ENCODE measurements at regions not wholly inside any gene's neighbourhood (a gene's known extent, or its start where the extent isn't known, plus 50 kb on each side); places are given as distances from the start of the nearest gene placed in this dataset.

- TF ChIP-seq PKNOX1 (IDR thresholded peaks at IDR 0.05) (peak; percentile 58), CTBP1 (IDR thresholded peaks at IDR 0.05; ENCODE audit: borderline replicate concordance) (no peak), ARNT (IDR thresholded peaks at IDR 0.05) (no peak), TARDBP (IDR thresholded peaks at IDR 0.05) (no peak), SP1 (IDR thresholded peaks at IDR 0.05) (no peak), ZNF384 (IDR thresholded peaks at IDR 0.05) (peak; percentile 92), SUZ12 (IDR thresholded peaks at IDR 0.05) (no peak), ELF4 (IDR thresholded peaks at IDR 0.05) (no peak), FOXM1 (IDR thresholded peaks at IDR 0.05; ENCODE audit: borderline replicate concordance) (no peak), LEF1 (IDR thresholded peaks at IDR 0.05; ENCODE audit: borderline replicate concordance) (no peak), BHLHE40 (IDR thresholded peaks at IDR 0.05; ENCODE audit: borderline replicate concordance) (no peak), FOXK2 (IDR thresholded peaks at IDR 0.05) (no peak), FOXA1 (IDR thresholded peaks at IDR 0.05) (no peak), NFRKB (IDR thresholded peaks at IDR 0.05) (no peak), L3MBTL2 (conservative IDR thresholded peaks at IDR 0.05) (no peak), HDGF (IDR thresholded peaks at IDR 0.05; ENCODE audit: borderline replicate concordance) (no peak)
- peak; percentile 14 for DNase-seq (ENCODE audit: extremely low spot score)
- ChIA-PET CTCF (no interaction called here), POLR2A (no interaction called here)
These were observed 700.2 kb downstream of the IRX1 start for GRCh38 chr5:4295663-4296339.

DNA sequence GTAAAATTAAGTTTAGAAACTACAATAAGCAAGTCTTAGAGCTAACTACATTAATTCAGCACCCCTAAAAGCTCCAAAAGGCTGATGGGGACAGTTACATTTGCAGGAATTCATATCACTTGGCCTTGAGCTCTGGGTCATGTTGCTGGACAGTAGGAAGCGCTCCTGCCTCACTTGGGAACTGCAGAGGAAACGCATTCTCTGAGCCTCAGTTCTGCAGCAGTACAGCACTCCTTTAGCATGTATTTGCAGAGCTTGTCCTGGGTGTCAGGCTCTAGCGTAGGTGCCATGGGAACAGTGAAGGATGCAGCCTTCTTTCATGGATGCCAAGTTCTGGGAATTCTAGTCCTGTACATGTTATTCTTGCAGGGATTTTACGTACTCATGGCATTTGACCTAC lies 710.4 kb downstream of the IRX1 start:
- POLR2A ChIA-PET, result no interaction called here
- TF ChIP-seq ELF4 (IDR thresholded peaks at IDR 0.05) (no peak), HDGF (IDR thresholded peaks at IDR 0.05; ENCODE audit: borderline replicate concordance) (no peak)
- no peak for DNase-seq (ENCODE audit: extremely low spot score)
- CTCF ChIA-PET, result no interaction called here

DNA sequence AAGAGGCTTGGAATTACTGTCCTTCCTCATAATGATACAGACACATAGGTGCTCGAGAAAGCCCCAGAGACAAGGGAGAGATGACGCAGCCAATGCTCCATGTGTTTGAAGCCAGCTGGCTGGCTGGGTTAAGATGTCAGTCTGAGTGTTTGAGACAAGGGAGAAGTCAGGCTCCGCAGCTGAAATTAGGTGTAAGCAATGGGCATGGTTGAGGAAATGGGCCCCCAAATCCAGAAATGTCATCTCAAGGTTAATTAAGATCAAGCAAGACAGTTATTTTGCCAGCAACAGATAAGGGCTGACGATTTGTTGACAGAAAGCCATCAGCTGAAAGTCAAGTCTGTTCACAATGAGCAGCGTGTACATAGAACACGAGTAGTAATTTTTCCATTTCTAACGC lies 713.4 kb downstream of the IRX1 start:
- CTCF ChIA-PET, result no interaction called here
- TF ChIP-seq SP1 (IDR thresholded peaks at IDR 0.05) (no peak), ELF4 (IDR thresholded peaks at IDR 0.05) (no peak), PKNOX1 (IDR thresholded peaks at IDR 0.05) (no peak), CTBP1 (IDR thresholded peaks at IDR 0.05; ENCODE audit: borderline replicate concordance) (no peak), BHLHE40 (IDR thresholded peaks at IDR 0.05; ENCODE audit: borderline replicate concordance) (no peak), SUZ12 (IDR thresholded peaks at IDR 0.05) (no peak), FOXM1 (IDR thresholded peaks at IDR 0.05; ENCODE audit: borderline replicate concordance) (no peak), FOXA1 (IDR thresholded peaks at IDR 0.05) (no peak), HDGF (IDR thresholded peaks at IDR 0.05; ENCODE audit: borderline replicate concordance) (no peak), ZNF384 (IDR thresholded peaks at IDR 0.05) (no peak), FOXK2 (IDR thresholded peaks at IDR 0.05) (no peak), ARNT (IDR thresholded peaks at IDR 0.05) (no peak), TARDBP (IDR thresholded peaks at IDR 0.05) (no peak), LEF1 (IDR thresholded peaks at IDR 0.05; ENCODE audit: borderline replicate concordance) (no peak)
- POLR2A ChIA-PET, result no interaction called here
- DNase-seq (ENCODE audit: extremely low spot score), result no peak

DNA sequence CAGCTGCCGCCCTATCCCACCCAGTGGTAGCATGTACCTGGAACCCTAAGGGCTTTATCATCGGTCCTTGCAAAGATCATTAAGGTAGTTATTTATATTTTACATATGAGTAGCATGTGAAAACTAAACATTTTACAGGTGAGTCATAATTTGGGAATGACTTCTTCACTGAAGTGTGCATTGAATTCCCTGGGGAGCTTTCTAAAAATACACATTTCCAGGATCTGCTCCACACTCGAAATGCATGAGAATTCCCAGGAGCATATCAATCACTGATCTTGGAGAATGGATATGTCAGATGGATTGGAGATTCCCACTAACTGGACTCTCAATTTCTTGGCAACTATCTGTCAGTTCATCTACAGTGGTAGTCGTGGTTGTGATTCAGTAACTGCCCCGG lies 717.5 kb downstream of the IRX1 start:
- ChIA-PET POLR2A (no interaction called here), CTCF (no interaction called here)
- DNase-seq (ENCODE audit: extremely low spot score), result no peak
- TF ChIP-seq L3MBTL2 (conservative IDR thresholded peaks at IDR 0.05), result no peak
- no peak for TF ChIP-seq TARDBP (IDR thresholded peaks at IDR 0.05)
- no peak for TF ChIP-seq HDGF (IDR thresholded peaks at IDR 0.05; ENCODE audit: borderline replicate concordance)
- TF ChIP-seq FOXM1 (IDR thresholded peaks at IDR 0.05; ENCODE audit: borderline replicate concordance), result no peak
- no peak for TF ChIP-seq SP1 (IDR thresholded peaks at IDR 0.05)
- TF ChIP-seq CTBP1 (IDR thresholded peaks at IDR 0.05; ENCODE audit: borderline replicate concordance), result no peak
- no peak for TF ChIP-seq FOXK2 (IDR thresholded peaks at IDR 0.05)
- TF ChIP-seq LEF1 (IDR thresholded peaks at IDR 0.05; ENCODE audit: borderline replicate concordance), result no peak
- no peak for TF ChIP-seq ARNT (IDR thresholded peaks at IDR 0.05)
- no peak for TF ChIP-seq FOXA1 (IDR thresholded peaks at IDR 0.05)
- no peak for TF ChIP-seq PKNOX1 (IDR thresholded peaks at IDR 0.05)
- TF ChIP-seq SUZ12 (IDR thresholded peaks at IDR 0.05), result no peak
- no peak for TF ChIP-seq NFRKB (IDR thresholded peaks at IDR 0.05)
- no peak for TF ChIP-seq ZNF384 (IDR thresholded peaks at IDR 0.05)
- no peak for TF ChIP-seq ELF4 (IDR thresholded peaks at IDR 0.05)
- no peak for TF ChIP-seq BHLHE40 (IDR thresholded peaks at IDR 0.05; ENCODE audit: borderline replicate concordance)

GRCh38 chr5:4319478-4320128 lies 724.0 kb downstream of the IRX1 start:
- TF ChIP-seq CTBP1 (IDR thresholded peaks at IDR 0.05; ENCODE audit: borderline replicate concordance) (no peak), NFRKB (IDR thresholded peaks at IDR 0.05) (no peak), LEF1 (IDR thresholded peaks at IDR 0.05; ENCODE audit: borderline replicate concordance) (no peak), HDGF (IDR thresholded peaks at IDR 0.05; ENCODE audit: borderline replicate concordance) (no peak), ELF4 (IDR thresholded peaks at IDR 0.05) (no peak), FOXK2 (IDR thresholded peaks at IDR 0.05) (no peak), FOXM1 (IDR thresholded peaks at IDR 0.05; ENCODE audit: borderline replicate concordance) (no peak), FOXA1 (IDR thresholded peaks at IDR 0.05) (no peak), SP1 (IDR thresholded peaks at IDR 0.05) (no peak), ARNT (IDR thresholded peaks at IDR 0.05) (no peak), TARDBP (IDR thresholded peaks at IDR 0.05) (no peak), ZNF384 (IDR thresholded peaks at IDR 0.05) (no peak), SUZ12 (IDR thresholded peaks at IDR 0.05) (no peak)
- ChIA-PET POLR2A (no interaction called here), CTCF (no interaction called here)
- DNase-seq (ENCODE audit: extremely low spot score), result no peak

DNA sequence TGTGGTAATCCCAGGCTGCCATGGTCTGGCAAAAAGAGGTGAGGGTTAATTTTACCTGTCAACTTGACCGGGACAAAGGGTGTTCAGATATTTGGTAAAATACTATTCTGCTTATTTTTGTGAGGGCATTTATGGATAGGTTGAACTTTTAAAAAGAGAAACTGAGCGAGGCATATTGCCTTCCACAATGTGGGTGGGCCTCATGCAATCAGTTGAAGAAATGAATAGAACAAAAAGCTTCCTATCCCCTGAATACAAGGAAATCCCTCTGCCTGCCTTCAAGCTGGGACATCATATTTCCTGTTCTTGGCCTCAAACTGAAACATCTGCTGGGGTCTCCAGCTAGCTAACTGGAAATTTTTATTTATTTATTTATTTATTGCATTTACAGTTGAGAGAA lies 734.7 kb downstream of the IRX1 start:
- DNase-seq (ENCODE audit: extremely low spot score), result no peak
- POLR2A ChIA-PET, result no interaction called here
- CTCF ChIA-PET, result no interaction called here
- TF ChIP-seq LEF1 (IDR thresholded peaks at IDR 0.05; ENCODE audit: borderline replicate concordance) (no peak), PKNOX1 (IDR thresholded peaks at IDR 0.05) (no peak), BHLHE40 (IDR thresholded peaks at IDR 0.05; ENCODE audit: borderline replicate concordance) (no peak), NFRKB (IDR thresholded peaks at IDR 0.05) (no peak), FOXA1 (IDR thresholded peaks at IDR 0.05) (no peak), ELF4 (IDR thresholded peaks at IDR 0.05) (no peak), HDGF (IDR thresholded peaks at IDR 0.05; ENCODE audit: borderline replicate concordance) (no peak), L3MBTL2 (conservative IDR thresholded peaks at IDR 0.05) (no peak), SP1 (IDR thresholded peaks at IDR 0.05) (no peak), FOXM1 (IDR thresholded peaks at IDR 0.05; ENCODE audit: borderline replicate concordance) (no peak), ZNF384 (IDR thresholded peaks at IDR 0.05) (no peak)

All from HEK293T (cell line).